HG02798 (cell line): ENCODE measurements at regions not wholly inside any gene's neighbourhood (a gene's known extent, or its start where the extent isn't known, plus 50 kb on each side); places are given as distances from the start of the nearest gene placed in this dataset.

Source experiments
- ATAC-seq: cut with Tn5 transposase; IDR thresholded peaks from one replicate; pipeline ENCODE4 v1.9.1; 2021; ENCODE audit warnings: mild to moderate bottlenecking; ENCODE audit not compliant: unreplicated experiment, poor library complexity

GRCh38 chr9:20205821-20206220 lies 416.5 kb downstream of the MLLT3 start:
- no peak for ATAC-seq

GRCh38 chr9:20200991-20201431 lies 412.2 kb upstream of the SLC24A2 start:
- ATAC-seq, result no peak

- no peak for ATAC-seq
Observed at GRCh38 chr9:20200581-20200980, 411.7 kb upstream of the SLC24A2 start.

GRCh38 chr9:20199111-20199510 lies 410.3 kb upstream of the SLC24A2 start:
- ATAC-seq, result no peak

- ATAC-seq, result peak; percentile 80
Observed at GRCh38 chr9:20197976-20198685, 409.3 kb upstream of the SLC24A2 start.

- ATAC-seq, result no peak
Observed at GRCh38 chr9:20191228-20191840, 402.5 kb upstream of the SLC24A2 start.

- no peak for ATAC-seq
Observed at GRCh38 chr9:20189871-20190270, 401.0 kb upstream of the SLC24A2 start.

- ATAC-seq, result no peak
Observed at GRCh38 chr9:20188616-20189369, 400.0 kb upstream of the SLC24A2 start.

GRCh38 chr9:20187318-20187717 lies 398.5 kb upstream of the SLC24A2 start:
- ATAC-seq, result no peak

- no peak for ATAC-seq
Observed at GRCh38 chr9:20186823-20187222, 398.0 kb upstream of the SLC24A2 start.

- no peak for ATAC-seq
Observed at GRCh38 chr9:20186231-20186630, 397.4 kb upstream of the SLC24A2 start.

GRCh38 chr9:20184541-20184940 lies 395.7 kb upstream of the SLC24A2 start:
- no peak for ATAC-seq

- no peak for ATAC-seq
Observed at GRCh38 chr9:20178679-20179078, 389.8 kb upstream of the SLC24A2 start.

GRCh38 chr9:20178197-20178596 lies 389.4 kb upstream of the SLC24A2 start:
- ATAC-seq, result no peak

- no peak for ATAC-seq
Observed at GRCh38 chr9:20170122-20170521, 381.3 kb upstream of the SLC24A2 start.

- no peak for ATAC-seq
Observed at GRCh38 chr9:20152151-20152725, 363.4 kb upstream of the SLC24A2 start.

GRCh38 chr9:20148416-20148815 lies 359.6 kb upstream of the SLC24A2 start:
- no peak for ATAC-seq

- no peak for ATAC-seq
Observed at GRCh38 chr9:20144197-20144596, 355.4 kb upstream of the SLC24A2 start.

GRCh38 chr9:20139763-20140290 lies 351.0 kb upstream of the SLC24A2 start:
- no peak for ATAC-seq

- ATAC-seq, result no peak
Observed at GRCh38 chr9:20138841-20139240, 350.0 kb upstream of the SLC24A2 start.

GRCh38 chr9:20138116-20138515 lies 349.3 kb upstream of the SLC24A2 start:
- ATAC-seq, result no peak
